ENCODE measurements at regions not wholly inside any gene's neighbourhood (a gene's known extent, or its start where the extent isn't known, plus 50 kb on each side); places are given as distances from the start of the nearest gene placed in this dataset.

GRCh38 chr5:10122076-10122726, 127.5 kb downstream of the ATPSCKMT start:
- ChIA-PET POLR2A (no interaction called here), CTCF (no interaction called here)
- WGBS (ENCODE audit: insufficient coverage): no CpG with 5 or more reads among the region's 1 CpG
- Mint-ChIP-seq H3K4me1 (no peaks in the 10 kb centered on the region), H3K9me3 (ENCODE audit: insufficient read depth) (no peaks in the 10 kb centered on the region), H3K27me3 (no peaks in the 10 kb centered on the region), H3K27ac (no peak overlapping the region), H3K4me3 (no peak overlapping the region)
- no peak for DNase-seq
- no peaks in the 10 kb centered on the region for H4K20me1 ChIP-seq (ENCODE audit: control insufficient read depth, insufficient read depth, low read length, poor library complexity, severe bottlenecking)
- no peaks in the 10 kb centered on the region for H3K27me3 ChIP-seq (replicated peaks in 1 of 4; ENCODE audit: control extremely low read depth in 1 of 4, control insufficient read depth in 3 of 4, insufficient read depth in 4 of 4, low read length in 3 of 4)
- peaks cover 0 to 10% (median 0%) of the 10 kb centered on the region in 3 donors for H3K9me3 ChIP-seq (ENCODE audit: control extremely low read depth in 1 of 3, control insufficient read depth in 2 of 3, insufficient read depth in 1 of 3, low read length in 2 of 3)
- H3K4me1 ChIP-seq (ENCODE audit: control insufficient read depth in 2 of 2, insufficient read depth in 2 of 2, low read length in 2 of 2): no peaks in the 10 kb centered on the region
- H3K27ac ChIP-seq (ENCODE audit: low read length in 2 of 2): no peak overlapping the region
- no peak for TF ChIP-seq EZH2 (IDR thresholded peaks at IDR 0.05; ENCODE audit: borderline replicate concordance, insufficient read depth, low read depth, low read length, poor library complexity, severe bottlenecking)
- TF ChIP-seq, protein P1, sequence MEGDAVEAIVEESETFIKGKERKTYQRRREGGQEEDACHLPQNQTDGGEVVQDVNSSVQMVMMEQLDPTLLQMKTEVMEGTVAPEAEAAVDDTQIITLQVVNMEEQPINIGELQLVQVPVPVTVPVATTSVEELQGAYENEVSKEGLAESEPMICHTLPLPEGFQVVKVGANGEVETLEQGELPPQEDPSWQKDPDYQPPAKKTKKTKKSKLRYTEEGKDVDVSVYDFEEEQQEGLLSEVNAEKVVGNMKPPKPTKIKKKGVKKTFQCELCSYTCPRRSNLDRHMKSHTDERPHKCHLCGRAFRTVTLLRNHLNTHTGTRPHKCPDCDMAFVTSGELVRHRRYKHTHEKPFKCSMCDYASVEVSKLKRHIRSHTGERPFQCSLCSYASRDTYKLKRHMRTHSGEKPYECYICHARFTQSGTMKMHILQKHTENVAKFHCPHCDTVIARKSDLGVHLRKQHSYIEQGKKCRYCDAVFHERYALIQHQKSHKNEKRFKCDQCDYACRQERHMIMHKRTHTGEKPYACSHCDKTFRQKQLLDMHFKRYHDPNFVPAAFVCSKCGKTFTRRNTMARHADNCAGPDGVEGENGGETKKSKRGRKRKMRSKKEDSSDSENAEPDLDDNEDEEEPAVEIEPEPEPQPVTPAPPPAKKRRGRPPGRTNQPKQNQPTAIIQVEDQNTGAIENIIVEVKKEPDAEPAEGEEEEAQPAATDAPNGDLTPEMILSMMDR (IDR thresholded peaks at IDR 0.05): no peak
- H3K79me2 ChIP-seq (ENCODE audit: control insufficient read depth, insufficient read depth, low read length): no peaks in the 10 kb centered on the region
- intact Hi-C loops (cut with micrococcal nuclease): no loop called here
- no peak overlapping the region for H3K9ac ChIP-seq (ENCODE audit: low read length)
- no peak overlapping the region for H3K4me3 ChIP-seq (ENCODE audit: control extremely low read depth in 1 of 5, extremely low read depth in 1 of 5, insufficient read depth in 1 of 5, low read depth in 2 of 5, low read length in 4 of 5)
- no peaks in the 10 kb centered on the region for H3K36me3 ChIP-seq (replicated peaks in 1 of 2; ENCODE audit: control extremely low read depth in 1 of 2, control insufficient read depth in 1 of 2, extremely low read depth in 1 of 2, insufficient read depth in 2 of 2, low read length in 1 of 2)
- no peak for ATAC-seq (ENCODE audit: low read depth)
- H2AFZ ChIP-seq (ENCODE audit: insufficient read depth, low read depth, low read length, poor library complexity, severe bottlenecking): no peak overlapping the region
- H3K4me2 ChIP-seq (replicated peaks; ENCODE audit: low read depth, low read length, poor library complexity, severe bottlenecking): no peak overlapping the region

DNA sequence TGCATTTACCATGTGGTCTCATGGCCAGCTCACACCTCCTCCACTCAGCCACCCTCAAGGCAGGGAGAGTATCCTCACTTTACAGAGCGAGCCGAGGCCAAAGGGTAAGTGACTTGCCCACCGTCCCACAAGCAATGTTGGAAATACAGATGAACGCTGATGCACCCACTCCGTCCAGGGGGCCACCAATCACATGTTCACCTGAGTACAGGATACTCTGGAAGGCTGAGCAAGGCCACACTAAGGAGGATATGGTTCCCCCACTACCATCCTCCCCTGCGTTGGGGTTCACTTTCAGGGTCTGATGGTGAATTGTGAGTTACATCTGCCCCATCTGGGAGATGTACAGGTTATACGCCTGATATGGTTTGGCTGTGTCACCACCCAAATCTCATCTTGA, 128.8 kb downstream of the ATPSCKMT start:
- Mint-ChIP-seq H3K9me3 (ENCODE audit: insufficient read depth) (no peaks in the 10 kb centered on the region), H3K27ac (no peak overlapping the region), H3K4me3 (no peak overlapping the region), H3K27me3 (no peaks in the 10 kb centered on the region), H3K4me1 (no peaks in the 10 kb centered on the region)
- TF ChIP-seq EZH2 (IDR thresholded peaks at IDR 0.05; ENCODE audit: borderline replicate concordance, insufficient read depth, low read depth, low read length, poor library complexity, severe bottlenecking): no peak
- TF ChIP-seq, protein P1 (IDR thresholded peaks at IDR 0.05): no peak
- intact Hi-C loops (cut with micrococcal nuclease): no loop called here
- ATAC-seq (ENCODE audit: low read depth): no peak
- Histone ChIP-seq H3K4me3 (ENCODE audit: control extremely low read depth in 1 of 5, extremely low read depth in 1 of 5, insufficient read depth in 1 of 5, low read depth in 2 of 5, low read length in 4 of 5) (no peak overlapping the region), H2AFZ (ENCODE audit: insufficient read depth, low read depth, low read length, poor library complexity, severe bottlenecking) (no peak overlapping the region), H3K4me1 (ENCODE audit: control insufficient read depth in 2 of 2, insufficient read depth in 2 of 2, low read length in 2 of 2) (no peaks in the 10 kb centered on the region), H3K9me3 (ENCODE audit: control extremely low read depth in 1 of 3, control insufficient read depth in 2 of 3, insufficient read depth in 1 of 3, low read length in 2 of 3) (peaks cover 0 to 3% (median 0%) of the 10 kb centered on the region in 3 donors), H3K36me3 (replicated peaks in 1 of 2; ENCODE audit: control extremely low read depth in 1 of 2, control insufficient read depth in 1 of 2, extremely low read depth in 1 of 2, insufficient read depth in 2 of 2, low read length in 1 of 2) (no peaks in the 10 kb centered on the region), H3K79me2 (ENCODE audit: control insufficient read depth, insufficient read depth, low read length) (no peaks in the 10 kb centered on the region), H3K27me3 (replicated peaks in 1 of 4; ENCODE audit: control extremely low read depth in 1 of 4, control insufficient read depth in 3 of 4, insufficient read depth in 4 of 4, low read length in 3 of 4) (no peaks in the 10 kb centered on the region), H3K9ac (ENCODE audit: low read length) (no peak overlapping the region), H3K27ac (ENCODE audit: low read length in 2 of 2) (no peak overlapping the region), H4K20me1 (ENCODE audit: control insufficient read depth, insufficient read depth, low read length, poor library complexity, severe bottlenecking) (no peaks in the 10 kb centered on the region), H3K4me2 (replicated peaks; ENCODE audit: low read depth, low read length, poor library complexity, severe bottlenecking) (no peak overlapping the region)
- no peak for DNase-seq
- WGBS (ENCODE audit: insufficient coverage): 98% methylated on average over 4 of the region's 7 CpGs
- ChIA-PET POLR2A (no interaction called here), CTCF (no interaction called here)

Data from B cell (primary cell).